ENCODE measurements at regions not wholly inside any gene's neighbourhood (a gene's known extent, or its start where the extent isn't known, plus 50 kb on each side); places are given as distances from the start of the nearest gene placed in this dataset.

DNA sequence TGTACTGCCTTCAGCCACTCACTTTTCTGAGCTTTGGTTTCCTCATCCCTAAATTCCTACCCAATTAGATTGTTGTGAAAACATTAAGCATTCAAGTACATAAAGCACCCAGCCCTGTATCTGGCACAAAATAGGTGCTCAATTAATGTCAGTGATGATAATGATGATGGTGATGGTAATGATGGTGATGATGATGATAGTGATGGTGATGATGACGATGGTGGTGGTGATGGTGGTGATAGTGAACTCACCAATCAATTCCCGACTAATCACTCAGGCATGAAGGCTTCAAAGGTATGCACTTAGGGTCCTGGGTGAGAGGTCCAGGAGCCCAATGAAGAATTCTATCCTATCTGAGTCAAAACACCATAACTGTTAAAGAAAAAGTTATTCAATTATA is 383.5 kb downstream of the MATN1 start:
- Histone ChIP-seq H3K36me3 (ENCODE audit: insufficient read depth, low read length) (no peaks in the 10 kb centered on the region), H3K4me1 (ENCODE audit: low read length) (no peaks in the 10 kb centered on the region), H3K4me3 (ENCODE audit: low read length) (no peak overlapping the region), H3K79me2 (ENCODE audit: low read length) (no peaks in the 10 kb centered on the region), H3K9me2 (replicated peaks; ENCODE audit: insufficient read depth, low read length) (no peaks in the 10 kb centered on the region), H3K27me3 (ENCODE audit: low read length) (no peaks in the 10 kb centered on the region), H2AFZ (ENCODE audit: low read length) (no peak overlapping the region), H3K4me2 (ENCODE audit: low read depth, low read length, poor library complexity, severe bottlenecking) (no peak overlapping the region), H3K27ac (ENCODE audit: low read length) (no peak overlapping the region), H3K9ac (ENCODE audit: low read length) (no peak overlapping the region), H3K9me3 (ENCODE audit: low read length) (no peaks in the 10 kb centered on the region), H4K20me1 (ENCODE audit: insufficient read depth, low read depth, low read length) (no peaks in the 10 kb centered on the region)
- DNase-seq = no peak

DNA sequence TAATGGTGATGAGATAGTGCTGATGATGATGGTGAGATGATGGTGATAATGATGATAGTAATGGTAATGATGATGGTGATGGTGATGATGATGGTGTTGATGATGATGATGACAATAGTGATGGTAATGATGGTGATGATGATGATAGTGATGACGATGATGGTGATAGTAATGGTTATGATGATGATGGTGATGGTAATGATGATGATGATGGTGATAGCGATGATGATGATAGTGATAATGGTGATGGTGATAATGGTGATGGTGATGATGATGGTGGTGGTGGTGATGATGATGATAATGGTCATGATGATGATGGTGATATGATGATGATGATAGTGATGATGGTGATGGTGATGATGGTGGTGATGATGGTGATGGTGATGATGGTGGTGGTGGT is 384.6 kb downstream of the MATN1 start:
- H3K4me2 ChIP-seq (ENCODE audit: low read depth, low read length, poor library complexity, severe bottlenecking) = no peak overlapping the region
- no peaks in the 10 kb centered on the region for H3K36me3 ChIP-seq (ENCODE audit: insufficient read depth, low read length)
- H3K4me3 ChIP-seq (ENCODE audit: low read length) = no peak overlapping the region
- no peaks in the 10 kb centered on the region for H3K4me1 ChIP-seq (ENCODE audit: low read length)
- H3K79me2 ChIP-seq (ENCODE audit: low read length) = no peaks in the 10 kb centered on the region
- no peaks in the 10 kb centered on the region for H3K9me2 ChIP-seq (replicated peaks; ENCODE audit: insufficient read depth, low read length)
- no peaks in the 10 kb centered on the region for H3K27me3 ChIP-seq (ENCODE audit: low read length)
- H3K9ac ChIP-seq (ENCODE audit: low read length) = no peak overlapping the region
- no peaks in the 10 kb centered on the region for H4K20me1 ChIP-seq (ENCODE audit: insufficient read depth, low read depth, low read length)
- H3K9me3 ChIP-seq (ENCODE audit: low read length) = no peaks in the 10 kb centered on the region
- DNase-seq = no peak
- no peak overlapping the region for H3K27ac ChIP-seq (ENCODE audit: low read length)
- H2AFZ ChIP-seq (ENCODE audit: low read length) = no peak overlapping the region

DNA sequence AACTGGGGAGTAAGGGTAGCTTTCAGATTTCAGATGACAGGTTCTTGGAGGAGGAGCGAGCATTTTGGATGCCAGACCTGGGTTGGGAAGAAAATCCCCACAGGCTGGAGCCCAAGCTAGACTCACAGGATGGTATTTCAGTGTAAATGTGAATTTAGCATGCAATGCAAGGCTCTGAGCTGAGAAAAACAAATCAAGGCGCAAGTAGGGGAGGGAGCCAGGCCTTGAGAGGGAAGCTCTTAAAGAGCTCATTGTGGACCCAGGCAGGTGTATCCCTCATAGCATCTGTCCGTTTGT is 386.1 kb downstream of the MATN1 start:
- no peak overlapping the region for H3K9ac ChIP-seq (ENCODE audit: low read length)
- H3K4me1 ChIP-seq (ENCODE audit: low read length) = no peaks in the 10 kb centered on the region
- H3K4me3 ChIP-seq (ENCODE audit: low read length) = no peak overlapping the region
- no peaks in the 10 kb centered on the region for H3K27me3 ChIP-seq (ENCODE audit: low read length)
- no peaks in the 10 kb centered on the region for H3K36me3 ChIP-seq (ENCODE audit: insufficient read depth, low read length)
- no peak for DNase-seq
- H3K9me2 ChIP-seq (replicated peaks; ENCODE audit: insufficient read depth, low read length) = no peaks in the 10 kb centered on the region
- H2AFZ ChIP-seq (ENCODE audit: low read length) = no peak overlapping the region
- no peaks in the 10 kb centered on the region for H3K9me3 ChIP-seq (ENCODE audit: low read length)
- H4K20me1 ChIP-seq (ENCODE audit: insufficient read depth, low read depth, low read length) = no peaks in the 10 kb centered on the region
- no peak overlapping the region for H3K4me2 ChIP-seq (ENCODE audit: low read depth, low read length, poor library complexity, severe bottlenecking)
- no peaks in the 10 kb centered on the region for H3K79me2 ChIP-seq (ENCODE audit: low read length)
- H3K27ac ChIP-seq (ENCODE audit: low read length) = no peak overlapping the region

DNA sequence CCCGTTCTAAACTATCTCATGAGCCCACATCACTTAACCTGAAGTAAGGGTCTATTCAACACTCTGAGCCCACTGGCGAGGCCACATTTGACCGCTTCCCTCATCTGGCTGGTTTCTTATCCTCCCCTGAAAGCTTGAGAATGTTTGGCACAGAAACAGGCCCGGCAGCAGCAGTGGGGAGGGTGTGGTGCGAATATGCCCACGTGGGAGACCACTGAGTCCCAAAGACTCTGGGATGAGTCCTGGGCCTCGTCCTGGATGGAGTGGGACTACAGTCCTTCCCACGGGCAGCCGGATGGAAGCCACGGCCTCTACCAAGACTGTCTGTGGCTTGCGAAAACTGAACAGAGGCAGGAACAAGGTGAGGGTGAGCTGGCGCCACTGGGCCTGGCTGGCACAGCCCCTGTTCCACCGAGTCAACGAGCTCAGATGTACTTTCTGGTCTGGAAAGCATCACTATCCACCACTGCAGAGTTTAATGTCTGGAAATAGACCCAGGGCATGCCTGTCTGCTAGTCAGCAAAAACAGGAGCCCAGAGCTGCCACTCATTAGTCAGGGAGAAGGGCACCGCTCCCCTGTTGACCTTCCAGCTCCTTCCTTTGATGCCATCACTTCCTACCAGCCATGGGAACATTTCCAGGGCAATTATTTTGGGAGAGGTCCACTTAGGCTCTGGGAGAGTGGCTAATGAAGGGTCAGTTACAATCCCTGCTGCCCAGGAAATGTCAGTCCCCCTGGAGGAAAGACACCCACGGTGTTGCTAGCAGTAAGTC is 386.6 kb downstream of the MATN1 start:
- Histone ChIP-seq H3K36me3 (ENCODE audit: insufficient read depth, low read length) (no peaks in the 10 kb centered on the region), H4K20me1 (ENCODE audit: insufficient read depth, low read depth, low read length) (no peaks in the 10 kb centered on the region), H3K9me3 (ENCODE audit: low read length) (no peaks in the 10 kb centered on the region), H3K27me3 (ENCODE audit: low read length) (no peaks in the 10 kb centered on the region), H3K4me2 (ENCODE audit: low read depth, low read length, poor library complexity, severe bottlenecking) (no peak overlapping the region), H3K27ac (ENCODE audit: low read length) (no peak overlapping the region), H3K9ac (ENCODE audit: low read length) (no peak overlapping the region), H3K79me2 (ENCODE audit: low read length) (no peaks in the 10 kb centered on the region), H3K4me1 (ENCODE audit: low read length) (no peaks in the 10 kb centered on the region), H3K4me3 (ENCODE audit: low read length) (no peak overlapping the region), H2AFZ (ENCODE audit: low read length) (no peak overlapping the region), H3K9me2 (replicated peaks; ENCODE audit: insufficient read depth, low read length) (no peaks in the 10 kb centered on the region)
- DNase-seq = no peak

DNA sequence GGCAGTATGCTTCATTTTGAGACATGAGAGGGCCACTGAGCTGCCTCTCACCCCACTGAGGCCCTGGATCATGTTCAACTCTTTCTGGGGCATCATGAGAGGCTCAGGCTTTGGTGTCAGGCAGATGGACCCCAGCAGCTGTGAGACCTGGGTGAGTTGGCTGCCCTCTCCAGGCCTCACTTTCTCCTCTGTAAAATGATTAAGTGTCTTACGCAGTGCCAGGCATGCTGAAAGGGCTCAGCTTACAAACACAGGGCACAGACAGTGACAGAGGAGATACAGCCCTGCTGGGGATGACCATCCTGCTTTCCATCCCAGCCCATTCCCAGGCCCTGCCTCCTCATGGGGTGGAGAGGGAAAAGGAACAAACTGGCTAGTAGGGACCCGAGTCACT is 387.4 kb downstream of the MATN1 start:
- H3K36me3 ChIP-seq (ENCODE audit: insufficient read depth, low read length) = no peaks in the 10 kb centered on the region
- H3K4me1 ChIP-seq (ENCODE audit: low read length) = no peaks in the 10 kb centered on the region
- no peaks in the 10 kb centered on the region for H3K9me2 ChIP-seq (replicated peaks; ENCODE audit: insufficient read depth, low read length)
- no peak overlapping the region for H3K9ac ChIP-seq (ENCODE audit: low read length)
- no peaks in the 10 kb centered on the region for H3K9me3 ChIP-seq (ENCODE audit: low read length)
- H3K27me3 ChIP-seq (ENCODE audit: low read length) = no peaks in the 10 kb centered on the region
- no peak for DNase-seq
- H3K79me2 ChIP-seq (ENCODE audit: low read length) = no peaks in the 10 kb centered on the region
- no peak overlapping the region for H3K4me2 ChIP-seq (ENCODE audit: low read depth, low read length, poor library complexity, severe bottlenecking)
- H3K27ac ChIP-seq (ENCODE audit: low read length) = no peak overlapping the region
- no peak overlapping the region for H2AFZ ChIP-seq (ENCODE audit: low read length)
- H4K20me1 ChIP-seq (ENCODE audit: insufficient read depth, low read depth, low read length) = no peaks in the 10 kb centered on the region
- no peak overlapping the region for H3K4me3 ChIP-seq (ENCODE audit: low read length)

DNA sequence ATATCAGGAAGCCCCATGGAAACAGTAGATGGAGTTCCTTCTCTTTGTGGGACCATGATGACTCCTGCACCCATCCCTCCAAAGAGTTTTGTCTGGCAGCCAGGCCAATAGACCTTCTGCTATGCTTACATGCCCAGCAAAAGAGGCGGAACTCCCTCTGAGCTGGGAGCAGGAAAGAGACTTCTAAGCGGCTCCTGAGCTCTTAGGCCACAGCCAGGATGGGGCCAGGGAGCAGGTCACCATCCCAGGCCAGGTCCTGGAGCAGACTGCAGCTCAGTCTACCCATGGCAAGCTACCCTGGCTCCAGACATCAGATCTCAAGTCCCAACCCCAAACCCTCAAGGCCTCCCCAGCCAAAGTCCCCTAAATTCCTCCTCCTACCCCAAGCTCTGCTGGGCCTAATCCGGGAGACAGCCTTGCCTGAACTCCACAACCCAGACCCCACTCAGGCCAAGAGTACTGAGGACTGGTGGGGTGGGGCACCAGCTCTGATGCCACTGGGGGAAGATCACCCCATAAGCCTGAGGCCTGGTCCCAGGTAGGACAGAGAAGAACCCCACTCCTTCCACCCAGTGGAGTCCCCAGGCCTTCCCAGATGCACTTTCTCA is 387.9 kb downstream of the MATN1 start:
- no peaks in the 10 kb centered on the region for H3K4me1 ChIP-seq (ENCODE audit: low read length)
- no peaks in the 10 kb centered on the region for H3K79me2 ChIP-seq (ENCODE audit: low read length)
- H3K9me3 ChIP-seq (ENCODE audit: low read length) = no peaks in the 10 kb centered on the region
- no peak overlapping the region for H3K9ac ChIP-seq (ENCODE audit: low read length)
- no peak overlapping the region for H3K27ac ChIP-seq (ENCODE audit: low read length)
- no peaks in the 10 kb centered on the region for H3K27me3 ChIP-seq (ENCODE audit: low read length)
- H3K4me2 ChIP-seq (ENCODE audit: low read depth, low read length, poor library complexity, severe bottlenecking) = no peak overlapping the region
- H3K9me2 ChIP-seq (replicated peaks; ENCODE audit: insufficient read depth, low read length) = no peaks in the 10 kb centered on the region
- DNase-seq = no peak
- H3K4me3 ChIP-seq (ENCODE audit: low read length) = no peak overlapping the region
- no peak overlapping the region for H2AFZ ChIP-seq (ENCODE audit: low read length)
- no peaks in the 10 kb centered on the region for H4K20me1 ChIP-seq (ENCODE audit: insufficient read depth, low read depth, low read length)
- no peaks in the 10 kb centered on the region for H3K36me3 ChIP-seq (ENCODE audit: insufficient read depth, low read length)

DNA sequence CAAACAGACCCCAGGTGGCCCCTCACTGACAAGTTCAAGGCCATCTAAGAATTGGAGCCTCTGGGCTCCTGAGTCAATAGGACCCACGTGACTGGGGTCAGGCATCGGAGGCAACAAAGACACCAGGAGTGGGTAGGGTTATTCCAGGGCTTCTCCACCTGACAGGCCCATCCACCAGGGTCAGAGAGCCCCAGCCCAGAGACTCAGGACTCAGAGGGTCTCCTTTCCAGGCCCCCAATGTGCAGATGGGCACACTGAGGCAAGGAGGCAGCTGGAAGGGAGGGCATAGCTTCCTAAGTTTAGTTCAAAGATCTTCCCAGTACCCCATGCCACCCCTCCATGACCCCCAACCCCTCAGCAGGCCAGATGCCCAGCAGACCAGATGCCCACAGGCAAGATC is 388.6 kb downstream of the MATN1 start:
- no peaks in the 10 kb centered on the region for H3K9me3 ChIP-seq (ENCODE audit: low read length)
- no peaks in the 10 kb centered on the region for H3K27me3 ChIP-seq (ENCODE audit: low read length)
- H3K4me3 ChIP-seq (ENCODE audit: low read length) = no peak overlapping the region
- no peaks in the 10 kb centered on the region for H4K20me1 ChIP-seq (ENCODE audit: insufficient read depth, low read depth, low read length)
- no peak overlapping the region for H3K4me2 ChIP-seq (ENCODE audit: low read depth, low read length, poor library complexity, severe bottlenecking)
- no peak overlapping the region for H3K27ac ChIP-seq (ENCODE audit: low read length)
- no peak overlapping the region for H3K9ac ChIP-seq (ENCODE audit: low read length)
- H3K9me2 ChIP-seq (replicated peaks; ENCODE audit: insufficient read depth, low read length) = no peaks in the 10 kb centered on the region
- DNase-seq = no peak
- no peaks in the 10 kb centered on the region for H3K4me1 ChIP-seq (ENCODE audit: low read length)
- H2AFZ ChIP-seq (ENCODE audit: low read length) = no peak overlapping the region
- H3K79me2 ChIP-seq (ENCODE audit: low read length) = no peaks in the 10 kb centered on the region
- no peaks in the 10 kb centered on the region for H3K36me3 ChIP-seq (ENCODE audit: insufficient read depth, low read length)

DNA sequence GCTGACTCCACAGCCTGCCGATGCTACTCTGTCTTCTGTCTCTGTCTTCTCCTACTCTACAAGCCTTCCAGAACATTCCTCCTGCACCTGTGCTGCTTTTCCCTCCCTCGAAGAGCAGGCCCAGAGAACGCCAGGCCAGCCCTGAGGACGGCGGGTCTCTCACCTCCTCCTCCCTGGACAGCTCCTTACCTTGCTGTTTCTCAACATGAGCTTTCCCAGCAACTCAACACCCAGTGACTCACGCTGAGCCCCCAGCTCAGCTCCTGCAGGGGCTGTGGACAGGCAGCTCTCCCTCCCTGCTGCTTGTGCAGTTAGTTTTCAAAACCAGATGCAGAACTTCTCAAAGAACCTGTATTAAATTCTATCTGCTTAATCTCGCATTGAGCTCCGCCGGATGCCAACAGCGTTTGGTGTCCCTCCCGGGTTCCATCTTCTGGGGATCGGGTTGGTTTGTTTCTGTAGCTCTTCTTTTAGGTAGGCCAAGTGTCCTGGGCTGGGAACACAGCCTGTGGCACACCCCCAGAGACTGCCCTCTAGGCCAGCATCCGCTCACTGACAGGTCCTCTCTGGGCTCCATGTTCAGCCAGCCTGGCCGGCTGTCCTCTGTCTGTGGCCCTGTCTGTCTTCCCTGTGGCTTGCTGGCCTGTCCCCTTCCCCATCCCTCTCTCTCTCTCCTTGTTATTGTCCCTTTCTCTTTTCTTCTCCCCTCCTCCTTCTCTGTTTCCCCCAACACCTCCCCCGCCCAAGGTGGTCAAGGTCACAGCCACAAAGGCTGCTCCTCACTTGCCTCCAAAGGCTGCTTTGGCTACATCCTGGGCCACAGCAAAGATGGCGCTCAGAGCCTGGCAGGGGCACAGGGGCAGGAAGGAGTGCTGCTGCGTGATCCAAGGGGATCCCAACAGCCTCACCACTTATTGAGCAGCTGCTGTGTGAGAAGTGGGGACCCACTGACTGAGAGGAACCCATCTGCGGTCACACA is 391.0 kb downstream of the MATN1 start:
- no peaks in the 10 kb centered on the region for H3K9me2 ChIP-seq (replicated peaks; ENCODE audit: insufficient read depth, low read length)
- H3K4me2 ChIP-seq (ENCODE audit: low read depth, low read length, poor library complexity, severe bottlenecking) = no peak overlapping the region
- no peaks in the 10 kb centered on the region for H3K4me1 ChIP-seq (ENCODE audit: low read length)
- H3K4me3 ChIP-seq (ENCODE audit: low read length) = no peak overlapping the region
- H2AFZ ChIP-seq (ENCODE audit: low read length) = no peak overlapping the region
- no peak overlapping the region for H3K27ac ChIP-seq (ENCODE audit: low read length)
- no peak overlapping the region for H3K9ac ChIP-seq (ENCODE audit: low read length)
- DNase-seq = no peak
- H3K9me3 ChIP-seq (ENCODE audit: low read length) = no peaks in the 10 kb centered on the region
- H3K36me3 ChIP-seq (ENCODE audit: insufficient read depth, low read length) = no peaks in the 10 kb centered on the region
- H4K20me1 ChIP-seq (ENCODE audit: insufficient read depth, low read depth, low read length) = no peaks in the 10 kb centered on the region
- H3K79me2 ChIP-seq (ENCODE audit: low read length) = no peaks in the 10 kb centered on the region
- no peaks in the 10 kb centered on the region for H3K27me3 ChIP-seq (ENCODE audit: low read length)
